ENCODE measurements at regions not wholly inside any gene's neighbourhood (a gene's known extent, or its start where the extent isn't known, plus 50 kb on each side); places are given as distances from the start of the nearest gene placed in this dataset.

- TF ChIP-seq CTCF (IDR thresholded peaks at IDR 0.05), result no peak
- no peak for TF ChIP-seq EP300 (IDR thresholded peaks at IDR 0.05)
- TF ChIP-seq POLR2A (IDR thresholded peaks at IDR 0.05), result no peak
- no peak for TF ChIP-seq POLR2AphosphoS5 (IDR thresholded peaks at IDR 0.05)
These were observed 116.5 kb upstream of the NDST4 start for GRCh38 chr4:115229873-115230272.
